ENCODE measurements at regions not wholly inside any gene's neighbourhood (a gene's known extent, or its start where the extent isn't known, plus 50 kb on each side); places are given as distances from the start of the nearest gene placed in this dataset.
A peak's percentile ranks its signal among the peaks of the same experiment; 100 is the strongest.

- H3K4me3 ChIP-seq (ENCODE audit: low read depth, low read length): no peak overlapping the region
- H3K9me3 ChIP-seq (ENCODE audit: control insufficient read depth, insufficient read depth, low read depth, low read length): no peaks in the 10 kb centered on the region
- H3K36me3 ChIP-seq (ENCODE audit: control insufficient read depth in 2 of 2, insufficient read depth in 1 of 2, low read length in 2 of 2): no peaks in the 10 kb centered on the region
- 0 out of 2 replicates have a peak, but pooled peaks cover 2% of the 10 kb centered on the region for H3K4me1 ChIP-seq (ENCODE audit: control insufficient read depth, insufficient read depth, low read length)
- POLR2A ChIA-PET: no interaction called here
- CTCF ChIA-PET: interaction anchor here (0.6 kb wide), 1 partner anchor 122 kb away, joined by 3 read pairs; no protein-coding TSS in a partner anchor
- H3K27ac ChIP-seq (ENCODE audit: extremely low read depth, low read depth, low read length): no peak overlapping the region
- TF ChIP-seq ZBTB7A (tag by site-specific recombination; IDR thresholded peaks at IDR 0.05; ENCODE audit: low read depth) (no peak), ZEB2 (tag by site-specific recombination; IDR thresholded peaks at IDR 0.05) (no peak), ZXDB (tag by site-specific recombination; IDR thresholded peaks at IDR 0.05) (no peak), ZNF239 (tag by site-specific recombination; IDR thresholded peaks at IDR 0.05) (no peak), SP2 (tag by site-specific recombination; IDR thresholded peaks at IDR 0.05) (no peak), ZNF214 (tag by site-specific recombination; IDR thresholded peaks at IDR 0.05; ENCODE audit: borderline replicate concordance) (no peak), ZNF341 (tag by site-specific recombination; IDR thresholded peaks at IDR 0.05; ENCODE audit: low read depth) (no peak), ZNF549 (tag by site-specific recombination; IDR thresholded peaks at IDR 0.05) (no peak), ZNF362 (tag by site-specific recombination; IDR thresholded peaks at IDR 0.05) (no peak), ZSCAN23 (tag by site-specific recombination; IDR thresholded peaks at IDR 0.05) (no peak), YY2 (tag by site-specific recombination; IDR thresholded peaks at IDR 0.05) (no peak), ZFP37 (tag by site-specific recombination; IDR thresholded peaks at IDR 0.05) (no peak), GLIS2 (tag by site-specific recombination; IDR thresholded peaks at IDR 0.05) (no peak), GFI1B (tag by site-specific recombination; IDR thresholded peaks at IDR 0.05) (no peak), WT1 (tag by site-specific recombination; IDR thresholded peaks at IDR 0.05) (no peak), ZNF514 (tag by site-specific recombination; IDR thresholded peaks at IDR 0.05) (no peak), SCRT2 (tag by site-specific recombination; IDR thresholded peaks at IDR 0.05) (no peak), ZNF311 (tag by site-specific recombination; IDR thresholded peaks at IDR 0.05; ENCODE audit: borderline replicate concordance) (no peak)
Measured at GRCh38 chr13:42717176-42717575, 64.2 kb upstream of the FAM216B start.

- H3K9me3 ChIP-seq (ENCODE audit: control insufficient read depth, insufficient read depth, low read depth, low read length): no peaks in the 10 kb centered on the region
- H3K4me1 ChIP-seq (ENCODE audit: control insufficient read depth, insufficient read depth, low read length): 0 out of 2 replicates have a peak, but pooled peaks cover 2% of the 10 kb centered on the region
- no peak overlapping the region for H3K27ac ChIP-seq (ENCODE audit: extremely low read depth, low read depth, low read length)
- ChIA-PET POLR2A (no interaction called here), CTCF (no interaction called here)
- H3K4me3 ChIP-seq (ENCODE audit: low read depth, low read length): no peak overlapping the region
- H3K36me3 ChIP-seq (ENCODE audit: control insufficient read depth in 2 of 2, insufficient read depth in 1 of 2, low read length in 2 of 2): no peaks in the 10 kb centered on the region
- TF ChIP-seq ZNF629 (tag by site-specific recombination; IDR thresholded peaks at IDR 0.05) (peak; percentile 100), ZNF639 (tag by site-specific recombination; IDR thresholded peaks at IDR 0.05) (peak; percentile 85), MEIS1 (CRISPR knock-in tag; IDR thresholded peaks at IDR 0.05; ENCODE audit: borderline replicate concordance) (no peak), ZNF610 (tag by site-specific recombination; IDR thresholded peaks at IDR 0.05; ENCODE audit: borderline replicate concordance) (no peak), ZBTB6 (tag by site-specific recombination; IDR thresholded peaks at IDR 0.05) (0 out of 2 replicates have a peak, but pooled peaks have one; percentile 54), KLF10 (tag by site-specific recombination; IDR thresholded peaks at IDR 0.05) (peak; percentile 76), FEZF1 (tag by site-specific recombination; IDR thresholded peaks at IDR 0.05) (peak; percentile 29), ZSCAN30 (tag by site-specific recombination; IDR thresholded peaks at IDR 0.05) (peak; percentile 60; the same call in 1 of the 2 replicates), ZNF580 (tag by site-specific recombination; IDR thresholded peaks at IDR 0.05) (0 out of 2 replicates have a peak, but pooled peaks have one; percentile 30), ZNF391 (tag by site-specific recombination; IDR thresholded peaks at IDR 0.05; ENCODE audit: borderline replicate concordance, low read depth) (no peak; the same call in 1 of the 2 replicates), PRDM1 (tag by site-specific recombination; IDR thresholded peaks at IDR 0.05) (peak; percentile 64; the same call in 1 of the 2 replicates), ZBTB44 (tag by site-specific recombination; IDR thresholded peaks at IDR 0.05) (peak; percentile 54; the same call in 1 of the 2 replicates), ZNF2 (tag by site-specific recombination; IDR thresholded peaks at IDR 0.05) (peak; percentile 93), ZSCAN23 (tag by site-specific recombination; IDR thresholded peaks at IDR 0.05) (peak; percentile 63; the same call in 1 of the 2 replicates)
Measured at GRCh38 chr13:42720113-42720857, 61.1 kb upstream of the FAM216B start.
